SU-DHL-6 (cell line): ENCODE measurements at regions not wholly inside any gene's neighbourhood (a gene's known extent, or its start where the extent isn't known, plus 50 kb on each side); places are given as distances from the start of the nearest gene placed in this dataset.

Experiments used
- H2AFZ ChIP-seq: fragments of 200-600 bp; sonication (generic); 2 replicates; pipeline ENCODE4 v1.6.1; 2014; ENCODE audit warnings: low read depth, mild to moderate bottlenecking, moderate library complexity, mixed read lengths, antibody characterized with exemption, low read length; ENCODE audit not compliant: severe bottlenecking
- H3F3A ChIP-seq: fragments of 200-600 bp; shearing (Covaris generic); 2 replicates; pipeline ENCODE4 v1.6.0; 2016; ENCODE audit warnings: antibody characterized with exemption, mild to moderate bottlenecking; ENCODE audit not compliant: insufficient read depth
- H3K27ac ChIP-seq: fragments of 200-600 bp; sonication (generic); 2 replicates; pipeline ENCODE4 v1.5.1; 2016; ENCODE audit warnings: low read depth, mild to moderate bottlenecking, low read length, moderate library complexity, mixed read lengths
- H3K27me3 ChIP-seq: fragments of 200-600 bp; sonication (generic), shearing (Covaris generic); 2 replicates; pipeline ENCODE4 v1.6.0; 2014; ENCODE audit warnings: mild to moderate bottlenecking, low read length
- H3K36me3 ChIP-seq: fragments of 200-600 bp; sonication (generic); 2 replicates; pipeline ENCODE4 v1.6.1; 2014; ENCODE audit warnings: mild to moderate bottlenecking, low read length, mixed read lengths
- H3K4me2 ChIP-seq: fragments of 300-600, 200-600 bp; shearing (Covaris generic), sonication (generic); 2 replicates; pipeline ENCODE4 v1.6.0; 2014; ENCODE audit warnings: low read length, low read depth, mild to moderate bottlenecking; ENCODE audit not compliant: poor library complexity, severe bottlenecking
- H3K4me3 ChIP-seq: fragments of 200-600 bp; sonication (generic); 2 replicates; pipeline ENCODE4 v1.5.1; 2014; ENCODE audit warnings: antibody characterized with exemption, low read length, mild to moderate bottlenecking, mixed read lengths; ENCODE audit not compliant: insufficient read depth, poor library complexity, severe bottlenecking
- H3K79me2 ChIP-seq: fragments of 200-600 bp; sonication (generic); 2 replicates; pipeline ENCODE4 v1.6.1; 2014; ENCODE audit warnings: mild to moderate bottlenecking, low read length, moderate library complexity; ENCODE audit not compliant: insufficient read depth
- H3K9ac ChIP-seq: fragments of 200-600 bp; sonication (generic); 2 replicates; pipeline ENCODE4 v1.7.0; 2014; ENCODE audit warnings: mild to moderate bottlenecking, low read length
- H3K9me2 ChIP-seq: fragments of 200-600 bp; sonication (generic); replicated peaks from 2 replicates; pipeline ENCODE4 v1.6.1; 2014; ENCODE audit warnings: low read length; ENCODE audit not compliant: insufficient read depth
- H3K9me3 ChIP-seq: fragments of 200-600 bp; sonication (generic); 2 replicates; pipeline ENCODE4 v1.6.1; 2014; ENCODE audit warnings: low read length, mixed read lengths; ENCODE audit not compliant: insufficient read depth
- H4K20me1 ChIP-seq: fragments of 200-600 bp; sonication (generic); 2 replicates; pipeline ENCODE4 v1.6.1; 2014; ENCODE audit warnings: low read depth, mild to moderate bottlenecking, antibody characterized with exemption, low read length, moderate library complexity, mixed read lengths
- EZH2phosphoT487 ChIP-seq: fragments of 200-600 bp; sonication (generic), shearing (Covaris generic); conservative IDR thresholded peaks from 2 replicates; pipeline ENCODE4 v1.6.1; 2018; ENCODE audit warnings: mild to moderate bottlenecking, antibody characterized with exemption, low read length, moderate library complexity, mixed read lengths
- TF ChIP-seq, protein P1 (sequence below): fragments of 200-600 bp; sonication (generic); IDR thresholded peaks from one replicate; pipeline ENCODE4 v1.5.1; 2017; ENCODE audit warnings: antibody characterized with exemption, mild to moderate bottlenecking, low read length, moderate library complexity; ENCODE audit not compliant: insufficient read depth, poor library complexity, severe bottlenecking

DNA sequence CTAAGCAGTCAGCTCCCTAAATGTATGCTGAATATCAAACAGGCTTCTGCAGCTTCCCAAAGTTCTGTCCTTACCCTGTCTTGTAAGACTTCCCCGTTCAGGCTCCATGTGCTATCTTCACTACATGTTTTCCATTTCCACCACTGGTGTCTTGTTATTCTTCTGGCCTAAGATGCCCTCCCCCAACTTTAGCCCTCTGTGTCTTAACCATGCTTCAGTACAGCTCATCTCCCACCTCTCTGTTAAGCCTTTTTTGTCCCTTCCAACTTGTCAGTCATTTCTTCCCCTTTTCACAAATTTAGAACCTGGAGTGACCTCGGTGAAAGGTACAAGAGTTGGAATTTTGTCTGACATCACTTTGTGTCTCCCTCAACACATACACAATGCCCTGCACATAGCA lies 151.7 kb upstream of the TBL1XR1 start:
- peak overlapping the region; percentile 84 for H3K9ac ChIP-seq
- H3K4me3 ChIP-seq, result peak overlapping the region; percentile 31
- no peak for TF ChIP-seq EZH2phosphoT487
- TF ChIP-seq, protein P1, sequence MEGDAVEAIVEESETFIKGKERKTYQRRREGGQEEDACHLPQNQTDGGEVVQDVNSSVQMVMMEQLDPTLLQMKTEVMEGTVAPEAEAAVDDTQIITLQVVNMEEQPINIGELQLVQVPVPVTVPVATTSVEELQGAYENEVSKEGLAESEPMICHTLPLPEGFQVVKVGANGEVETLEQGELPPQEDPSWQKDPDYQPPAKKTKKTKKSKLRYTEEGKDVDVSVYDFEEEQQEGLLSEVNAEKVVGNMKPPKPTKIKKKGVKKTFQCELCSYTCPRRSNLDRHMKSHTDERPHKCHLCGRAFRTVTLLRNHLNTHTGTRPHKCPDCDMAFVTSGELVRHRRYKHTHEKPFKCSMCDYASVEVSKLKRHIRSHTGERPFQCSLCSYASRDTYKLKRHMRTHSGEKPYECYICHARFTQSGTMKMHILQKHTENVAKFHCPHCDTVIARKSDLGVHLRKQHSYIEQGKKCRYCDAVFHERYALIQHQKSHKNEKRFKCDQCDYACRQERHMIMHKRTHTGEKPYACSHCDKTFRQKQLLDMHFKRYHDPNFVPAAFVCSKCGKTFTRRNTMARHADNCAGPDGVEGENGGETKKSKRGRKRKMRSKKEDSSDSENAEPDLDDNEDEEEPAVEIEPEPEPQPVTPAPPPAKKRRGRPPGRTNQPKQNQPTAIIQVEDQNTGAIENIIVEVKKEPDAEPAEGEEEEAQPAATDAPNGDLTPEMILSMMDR, result no peak
- H3K79me2 ChIP-seq, result no peaks in the 10 kb centered on the region; the same call in 1 of the 2 replicates
- H3F3A ChIP-seq, result peaks cover 86% of the 10 kb centered on the region
- no peak overlapping the region for H2AFZ ChIP-seq
- H3K4me2 ChIP-seq, result peak overlapping the region; percentile 91
- peak overlapping the region; percentile 98 for H3K27ac ChIP-seq
- no peaks in the 10 kb centered on the region for H3K9me3 ChIP-seq
- no peaks in the 10 kb centered on the region for H3K27me3 ChIP-seq
- no peaks in the 10 kb centered on the region for H4K20me1 ChIP-seq
- H3K36me3 ChIP-seq, result no peaks in the 10 kb centered on the region
- H3K9me2 ChIP-seq, result no peaks in the 10 kb centered on the region

DNA sequence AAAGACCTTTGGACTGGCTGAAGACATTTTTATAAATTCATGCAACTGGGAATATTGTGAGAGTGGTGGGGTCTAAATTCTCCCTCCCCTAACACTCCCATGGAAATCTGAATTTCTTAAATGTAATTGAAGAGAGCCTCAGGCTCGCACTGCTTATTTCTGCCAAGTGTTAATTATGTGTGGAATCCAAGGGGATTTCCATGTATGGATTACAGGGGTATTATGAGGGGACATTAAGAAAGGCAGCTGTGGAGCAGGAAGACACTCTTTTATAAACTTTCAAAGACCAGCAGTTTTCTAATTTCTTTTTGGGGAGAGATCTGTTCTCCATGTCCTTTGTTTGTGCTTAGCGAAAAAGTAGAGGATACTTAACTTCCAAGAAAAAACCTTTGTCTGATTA lies 152.1 kb upstream of the TBL1XR1 start:
- Histone ChIP-seq H3K4me2 (peak overlapping the region; percentile 91), H3F3A (peaks cover 85% of the 10 kb centered on the region), H3K27me3 (no peaks in the 10 kb centered on the region), H3K36me3 (no peaks in the 10 kb centered on the region), H4K20me1 (no peaks in the 10 kb centered on the region), H3K4me3 (peak overlapping the region; percentile 31), H3K9me3 (no peaks in the 10 kb centered on the region), H2AFZ (no peak overlapping the region), H3K27ac (peak overlapping the region; percentile 98), H3K9ac (peak overlapping the region; percentile 84), H3K79me2 (no peaks in the 10 kb centered on the region; the same call in 1 of the 2 replicates), H3K9me2 (no peaks in the 10 kb centered on the region)
- TF ChIP-seq, protein P1, result no peak
- TF ChIP-seq EZH2phosphoT487, result no peak

DNA sequence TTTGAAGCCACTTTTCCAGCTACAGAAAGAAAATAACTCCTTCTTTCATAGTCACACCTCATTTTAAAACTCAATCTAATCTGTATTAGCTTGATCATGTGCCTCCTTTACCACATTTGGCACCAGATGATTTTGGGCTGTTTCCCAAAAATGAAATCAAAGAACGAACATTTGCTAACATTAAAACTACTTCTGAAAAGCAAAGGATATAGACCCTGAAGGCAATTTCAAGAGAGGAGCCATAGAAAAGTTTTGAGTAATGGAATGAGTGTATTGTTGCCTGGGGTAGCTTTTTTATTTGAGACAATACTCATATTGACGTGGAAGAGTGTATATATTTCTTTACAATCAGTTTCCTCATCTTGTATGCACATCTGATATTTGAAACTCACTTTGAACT lies 152.8 kb upstream of the TBL1XR1 start:
- peak overlapping the region; percentile 98 for H3K27ac ChIP-seq
- H3K79me2 ChIP-seq, result no peaks in the 10 kb centered on the region; the same call in 1 of the 2 replicates
- TF ChIP-seq, protein P1, result no peak
- TF ChIP-seq EZH2phosphoT487, result no peak
- H3K4me3 ChIP-seq, result peak overlapping the region; percentile 5
- peak overlapping the region; percentile 91 for H3K4me2 ChIP-seq
- no peaks in the 10 kb centered on the region for H4K20me1 ChIP-seq
- no peaks in the 10 kb centered on the region for H3K9me3 ChIP-seq
- H3K9me2 ChIP-seq, result no peaks in the 10 kb centered on the region
- no peaks in the 10 kb centered on the region for H3K36me3 ChIP-seq
- no peak overlapping the region for H2AFZ ChIP-seq
- no peaks in the 10 kb centered on the region for H3K27me3 ChIP-seq
- peaks cover 78% of the 10 kb centered on the region for H3F3A ChIP-seq
- H3K9ac ChIP-seq, result peak overlapping the region; percentile 84
